Endodermal cell (in vitro differentiated cells): ENCODE measurements at regions not wholly inside any gene's neighbourhood (a gene's known extent, or its start where the extent isn't known, plus 50 kb on each side); places are given as distances from the start of the nearest gene placed in this dataset.
"Not testable (repeated sequence)": the region's sequence is repeated elsewhere in the genome, so short reads cannot be mapped to it uniquely, and the experiment has no call there.

Source experiments
- DNase-seq: peaks from one replicate; pipeline ENCODE4 v3.0.0-alpha.2; 2017
- H3K27ac ChIP-seq: 2 replicates; pipeline ENCODE4 v1.5.1; 2013; ENCODE audit warnings: mild to moderate bottlenecking, low read depth, low read length, moderate library complexity
- H3K27me3 ChIP-seq: 2 replicates; pipeline ENCODE4 v1.6.1; 2013; ENCODE audit warnings: mild to moderate bottlenecking, low read length, moderate library complexity; ENCODE audit not compliant: insufficient read depth, control insufficient read depth, poor library complexity, severe bottlenecking
- H3K36me3 ChIP-seq: 2 replicates; pipeline ENCODE4 v1.7.0; 2013; ENCODE audit warnings: mild to moderate bottlenecking, low read length, moderate library complexity; ENCODE audit not compliant: control insufficient read depth, insufficient read depth
- H3K4me1 ChIP-seq: one replicate; pipeline ENCODE4 v1.7.0; 2013; ENCODE audit warnings: low read length; ENCODE audit not compliant: control insufficient read depth, insufficient read depth
- H3K4me3 ChIP-seq: 2 replicates; pipeline ENCODE4 v1.5.1; 2013; ENCODE audit warnings: mild to moderate bottlenecking, low read length, moderate library complexity
- H3K9ac ChIP-seq: 2 replicates; pipeline ENCODE4 v1.6.1; 2013; ENCODE audit warnings: mild to moderate bottlenecking, low read length, moderate library complexity; ENCODE audit not compliant: poor library complexity, severe bottlenecking; ENCODE audit errors: extremely low read depth
- H3K9me3 ChIP-seq: 2 replicates; pipeline ENCODE4 v1.6.1; 2013; ENCODE audit warnings: mild to moderate bottlenecking, low read length, moderate library complexity; ENCODE audit not compliant: control insufficient read depth
- H3K27ac Mint-ChIP-seq: 2 replicates; pipeline ENCODE4 v1.8.0; 2020; ENCODE audit warnings: mixed read lengths
- H3K27me3 Mint-ChIP-seq: 2 replicates; pipeline ENCODE4 v1.8.0; 2021; ENCODE audit warnings: mild to moderate bottlenecking, mixed read lengths; ENCODE audit not compliant: insufficient read depth
- H3K36me3 Mint-ChIP-seq: 2 replicates; pipeline ENCODE4 v1.8.0; 2020; ENCODE audit warnings: low read depth, mixed read lengths
- H3K4me1 Mint-ChIP-seq: 2 replicates; pipeline ENCODE4 v1.8.0; 2020; ENCODE audit warnings: mixed read lengths
- H3K4me3 Mint-ChIP-seq: 2 replicates; pipeline ENCODE4 v1.8.0; 2020; ENCODE audit warnings: mild to moderate bottlenecking, moderate library complexity, mixed read lengths
- H3K9me3 Mint-ChIP-seq: 2 replicates; pipeline ENCODE4 v1.8.0; 2020; ENCODE audit warnings: mild to moderate bottlenecking, mixed read lengths
- WGBS, 2 experiments: methylation state at CpG; one replicate each; pipeline versions ENCODE4 v1.1.5 to v1.1.7; 2013; ENCODE audit warnings: missing lambda C conversion rate in 2 of 2, mixed read lengths in 1 of 2; ENCODE audit not compliant: insufficient coverage in 1 of 2, insufficient read length in 1 of 2; 5-methylcytosine and 5-hydroxymethylcytosine counted together
- TF ChIP-seq, protein P1 (sequence below): fragments of 200-600 bp; sonication (generic); conservative IDR thresholded peaks from 2 replicates; pipeline ENCODE4 v1.5.0; 2021; ENCODE audit warnings: antibody characterized with exemption, mild to moderate bottlenecking

DNA sequence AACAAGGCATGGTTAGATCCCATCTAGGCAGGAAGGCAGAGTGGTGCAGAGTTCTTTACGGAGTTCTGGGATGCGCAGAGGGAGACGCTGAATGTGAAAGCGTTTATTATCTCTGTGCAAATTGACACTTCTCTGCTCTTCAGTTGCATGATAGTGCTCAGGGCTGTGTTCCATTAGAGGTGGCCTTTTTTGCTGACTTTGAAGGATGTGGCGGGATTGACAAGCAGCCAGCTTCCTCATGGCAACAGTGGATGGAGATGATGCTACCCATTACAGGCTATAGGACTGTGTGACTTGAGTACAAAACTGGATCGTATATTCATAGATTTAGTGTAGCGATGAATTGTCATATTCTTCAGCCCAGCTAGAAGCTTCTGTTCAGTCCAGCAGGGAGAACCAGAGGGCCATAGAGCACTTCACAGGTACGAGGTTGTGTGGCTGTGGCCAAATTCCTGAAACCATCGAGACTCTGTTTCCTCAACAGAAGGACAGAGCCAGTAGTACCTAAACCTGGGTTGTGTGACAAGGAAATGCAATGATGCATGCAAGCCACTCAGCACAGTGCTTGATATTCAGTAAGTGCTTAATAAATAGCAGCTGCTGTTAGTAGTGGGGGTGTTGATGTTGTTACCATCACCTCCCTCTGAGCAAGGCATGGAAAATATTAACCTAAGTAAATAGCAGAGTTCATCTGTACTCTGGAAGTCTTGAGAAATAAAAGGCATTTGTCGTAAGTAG is 430.0 kb upstream of the KAZN start:
- no peaks in the 10 kb centered on the region for H3K36me3 ChIP-seq
- TF ChIP-seq, protein P1, sequence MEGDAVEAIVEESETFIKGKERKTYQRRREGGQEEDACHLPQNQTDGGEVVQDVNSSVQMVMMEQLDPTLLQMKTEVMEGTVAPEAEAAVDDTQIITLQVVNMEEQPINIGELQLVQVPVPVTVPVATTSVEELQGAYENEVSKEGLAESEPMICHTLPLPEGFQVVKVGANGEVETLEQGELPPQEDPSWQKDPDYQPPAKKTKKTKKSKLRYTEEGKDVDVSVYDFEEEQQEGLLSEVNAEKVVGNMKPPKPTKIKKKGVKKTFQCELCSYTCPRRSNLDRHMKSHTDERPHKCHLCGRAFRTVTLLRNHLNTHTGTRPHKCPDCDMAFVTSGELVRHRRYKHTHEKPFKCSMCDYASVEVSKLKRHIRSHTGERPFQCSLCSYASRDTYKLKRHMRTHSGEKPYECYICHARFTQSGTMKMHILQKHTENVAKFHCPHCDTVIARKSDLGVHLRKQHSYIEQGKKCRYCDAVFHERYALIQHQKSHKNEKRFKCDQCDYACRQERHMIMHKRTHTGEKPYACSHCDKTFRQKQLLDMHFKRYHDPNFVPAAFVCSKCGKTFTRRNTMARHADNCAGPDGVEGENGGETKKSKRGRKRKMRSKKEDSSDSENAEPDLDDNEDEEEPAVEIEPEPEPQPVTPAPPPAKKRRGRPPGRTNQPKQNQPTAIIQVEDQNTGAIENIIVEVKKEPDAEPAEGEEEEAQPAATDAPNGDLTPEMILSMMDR = no peak
- H3K27ac Mint-ChIP-seq = no peak overlapping the region
- H3K4me1 ChIP-seq = no peaks in the 10 kb centered on the region
- no peaks in the 10 kb centered on the region for H3K36me3 Mint-ChIP-seq
- no peak overlapping the region for H3K27ac ChIP-seq
- 95% methylated on average over 9 to 10 of the region's 10 CpGs for WGBS, 2 experiments
- H3K4me1 Mint-ChIP-seq = no peaks in the 10 kb centered on the region
- H3K4me3 ChIP-seq = no peak overlapping the region
- H3K27me3 ChIP-seq = peaks cover 5% of the 10 kb centered on the region
- H3K27me3 Mint-ChIP-seq = peaks cover 2% of the 10 kb centered on the region
- no peak for DNase-seq
- H3K9ac ChIP-seq = no peak overlapping the region
- no peaks in the 10 kb centered on the region for H3K9me3 ChIP-seq
- H3K4me3 Mint-ChIP-seq = no peak overlapping the region
- peaks cover 1% of the 10 kb centered on the region for H3K9me3 Mint-ChIP-seq

DNA sequence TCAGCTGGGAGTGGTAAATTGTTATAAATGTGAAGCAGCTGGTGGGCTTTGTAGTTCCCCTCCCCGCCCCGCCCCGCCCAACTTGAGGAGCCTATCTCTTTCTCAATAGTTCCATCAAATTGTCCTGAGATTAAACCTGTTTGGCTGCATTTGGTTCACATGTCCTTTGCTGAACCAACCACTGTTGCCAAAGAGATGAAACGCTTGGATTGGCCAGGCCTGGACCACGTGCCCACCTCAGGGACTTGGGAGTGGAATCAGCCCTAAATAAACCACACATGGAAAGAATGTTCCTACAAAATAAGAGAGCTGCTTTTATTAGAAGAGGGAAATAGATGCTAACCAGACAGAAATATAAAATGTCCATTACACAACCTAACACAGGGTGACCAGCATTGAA is 424.9 kb upstream of the KAZN start:
- Mint-ChIP-seq H3K4me1 (no peaks in the 10 kb centered on the region), H3K27me3 (peaks cover 7% of the 10 kb centered on the region), H3K9me3 (no peaks in the 10 kb centered on the region), H3K27ac (no peak overlapping the region), H3K36me3 (no peaks in the 10 kb centered on the region), H3K4me3 (no peak overlapping the region)
- Histone ChIP-seq H3K27ac (no peak overlapping the region), H3K27me3 (no peaks in the 10 kb centered on the region), H3K9me3 (no peaks in the 10 kb centered on the region), H3K4me3 (no peak overlapping the region), H3K4me1 (no peaks in the 10 kb centered on the region), H3K9ac (no peak overlapping the region), H3K36me3 (no peaks in the 10 kb centered on the region)
- TF ChIP-seq, protein P1 = no peak
- WGBS, 2 experiments = 88% methylated on average over 5 of the region's 5 CpGs; no CpG with 5 or more reads in 1 of the 2 experiments
- no peak for DNase-seq

- H3K27ac Mint-ChIP-seq, H3K4me3 ChIP-seq, H3K9me3 ChIP-seq, H3K36me3 Mint-ChIP-seq, H3K4me1 ChIP-seq, DNase-seq, H3K36me3 ChIP-seq, H3K4me1 Mint-ChIP-seq, H3K27me3 ChIP-seq, H3K4me3 Mint-ChIP-seq, H3K27ac ChIP-seq, H3K9ac ChIP-seq, H3K27me3 Mint-ChIP-seq, H3K9me3 Mint-ChIP-seq: not testable (repeated sequence)
- 64 to 70% methylated on average over 4 to 5 of the region's 5 CpGs for WGBS, 2 experiments
Measured at GRCh38 chr1:14177866-14178265, 420.6 kb upstream of the KAZN start.

DNA sequence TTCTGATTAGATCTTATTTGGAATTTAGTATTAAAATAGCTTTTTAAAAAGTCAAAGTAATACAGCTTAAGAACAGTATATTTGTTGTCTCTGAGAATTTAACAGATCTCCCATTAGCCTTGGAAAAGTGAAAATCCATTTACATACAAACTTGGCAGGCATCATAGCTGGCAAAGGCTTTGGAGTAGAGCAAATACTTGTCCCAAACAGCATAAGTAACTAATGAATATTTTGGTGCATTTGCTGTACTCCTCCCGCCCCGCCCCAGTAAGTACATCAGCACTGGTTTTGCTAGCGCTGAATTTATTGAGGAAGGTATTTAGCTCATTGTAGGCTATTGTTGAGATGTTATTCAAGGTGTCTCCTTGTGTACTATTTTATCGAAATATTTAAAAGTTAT is 417.7 kb upstream of the KAZN start:
- TF ChIP-seq, protein P1 = no peak
- Histone ChIP-seq H3K36me3 (no peaks in the 10 kb centered on the region), H3K4me1 (no peaks in the 10 kb centered on the region), H3K4me3 (no peak overlapping the region), H3K27ac (no peak overlapping the region), H3K9ac (no peak overlapping the region), H3K27me3 (peaks cover 7% of the 10 kb centered on the region), H3K9me3 (no peaks in the 10 kb centered on the region)
- no peak overlapping the region for H3K4me3 Mint-ChIP-seq
- WGBS, 2 experiments = 67 to 100% methylated on average over 1 to 4 of the region's 4 CpGs
- peaks cover 5% of the 10 kb centered on the region for H3K27me3 Mint-ChIP-seq
- H3K36me3 Mint-ChIP-seq = no peaks in the 10 kb centered on the region
- H3K27ac Mint-ChIP-seq = no peak overlapping the region
- no peak for DNase-seq
- H3K9me3 Mint-ChIP-seq = no peaks in the 10 kb centered on the region
- peaks cover 3% of the 10 kb centered on the region for H3K4me1 Mint-ChIP-seq
